ENCODE measurements at regions not wholly inside any gene's neighbourhood (a gene's known extent, or its start where the extent isn't known, plus 50 kb on each side); places are given as distances from the start of the nearest gene placed in this dataset.

GRCh38 chr2:40823478-40823877 is 371.6 kb upstream of the SLC8A1 start:
- no peak for DNase-seq
- Histone ChIP-seq H3K4me1 (ENCODE audit: insufficient read depth) (no peaks in the 10 kb centered on the region), H3K27ac (no peak overlapping the region), H3K4me3 (no peak overlapping the region), H3K9me3 (no peaks in the 10 kb centered on the region), H3K36me3 (no peaks in the 10 kb centered on the region), H3K27me3 (no peaks in the 10 kb centered on the region)
- no peak for TF ChIP-seq POLR2A (IDR thresholded peaks at IDR 0.05)
- TF ChIP-seq EP300 (IDR thresholded peaks at IDR 0.05), result no peak
- no peak for TF ChIP-seq CTCF (IDR thresholded peaks at IDR 0.05)
- intact Hi-C loops (cut with DNase I), result no loop called here
- WGBS, 3 donors, result 86 to 90% (median 87%) methylated on average over 3 of the region's 3 CpGs

- 16 to 54% (median 24%) methylated on average over 5 of the region's 5 CpGs for WGBS, 3 donors
- TF ChIP-seq EP300 (IDR thresholded peaks at IDR 0.05) (no peak), CTCF (IDR thresholded peaks at IDR 0.05) (no peak), POLR2A (IDR thresholded peaks at IDR 0.05) (no peak)
- intact Hi-C loops (cut with DNase I), result no loop called here
These were observed 372.4 kb upstream of the SLC8A1 start for GRCh38 chr2:40824278-40824677.

GRCh38 chr2:40827392-40827791 is 375.5 kb upstream of the SLC8A1 start:
- H3K36me3 ChIP-seq, result no peaks in the 10 kb centered on the region
- intact Hi-C loops (cut with DNase I), result no loop called here
- H3K27me3 ChIP-seq, result no peaks in the 10 kb centered on the region
- no peak for DNase-seq
- TF ChIP-seq POLR2A (IDR thresholded peaks at IDR 0.05), result no peak
- no peak for TF ChIP-seq EP300 (IDR thresholded peaks at IDR 0.05)
- TF ChIP-seq CTCF (IDR thresholded peaks at IDR 0.05), result no peak
- no peaks in the 10 kb centered on the region for H3K9me3 ChIP-seq
- H3K4me3 ChIP-seq, result no peak overlapping the region
- H3K27ac ChIP-seq, result no peak overlapping the region
- no peaks in the 10 kb centered on the region for H3K4me1 ChIP-seq (ENCODE audit: insufficient read depth)

More at GRCh38 chr2:40824278-40824677, 372.4 kb upstream of the SLC8A1 start:
- DNase-seq, result no peak
- no peaks in the 10 kb centered on the region for H3K4me1 ChIP-seq (ENCODE audit: insufficient read depth)
- H3K9me3 ChIP-seq, result no peaks in the 10 kb centered on the region
- no peak overlapping the region for H3K27ac ChIP-seq
- H3K36me3 ChIP-seq, result no peaks in the 10 kb centered on the region
- H3K27me3 ChIP-seq, result no peaks in the 10 kb centered on the region
- no peak overlapping the region for H3K4me3 ChIP-seq

- Histone ChIP-seq H3K4me1 (ENCODE audit: insufficient read depth) (no peaks in the 10 kb centered on the region), H3K4me3 (no peak overlapping the region), H3K27ac (no peak overlapping the region), H3K27me3 (no peaks in the 10 kb centered on the region), H3K36me3 (no peaks in the 10 kb centered on the region), H3K9me3 (no peaks in the 10 kb centered on the region)
- intact Hi-C loops (cut with DNase I), result no loop called here
- WGBS, 3 donors, result 53 to 93% (median 68%) methylated on average over 3 of the region's 3 CpGs
- DNase-seq, result no peak
- no peak for TF ChIP-seq POLR2A (IDR thresholded peaks at IDR 0.05)
- TF ChIP-seq EP300 (IDR thresholded peaks at IDR 0.05), result no peak
- TF ChIP-seq CTCF (IDR thresholded peaks at IDR 0.05), result no peak
These were observed 379.5 kb upstream of the SLC8A1 start for GRCh38 chr2:40831321-40831873.
